HPDE6-E6E7 (cell line): ENCODE measurements at regions not wholly inside any gene's neighbourhood (a gene's known extent, or its start where the extent isn't known, plus 50 kb on each side); places are given as distances from the start of the nearest gene placed in this dataset.

Source experiments
- DNase-seq: peaks from one replicate; pipeline ENCODE4 v3.0.0; 2011; ENCODE audit warnings: missing footprints; ENCODE audit errors: extremely low spot score

DNA sequence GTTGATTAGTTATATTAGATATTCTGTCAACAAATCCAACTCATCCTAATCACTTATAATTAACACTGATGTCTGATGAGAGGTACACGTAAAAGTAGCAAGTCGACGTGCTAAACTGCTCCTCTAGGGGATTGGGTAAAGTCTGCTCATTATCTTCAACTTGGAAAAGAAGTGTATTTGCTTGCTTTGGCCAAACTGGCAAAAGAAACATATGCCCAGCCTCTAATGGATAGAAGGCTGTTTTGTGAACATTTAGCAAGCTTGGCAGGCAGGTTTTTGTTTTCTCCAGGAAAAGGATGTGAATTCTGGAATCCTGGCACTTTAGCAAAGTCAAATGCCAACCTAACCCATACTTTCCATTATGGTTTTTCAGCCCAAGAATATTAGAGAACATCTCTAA, 264.8 kb downstream of the TBL1XR1 start:
- no peak for DNase-seq

DNA sequence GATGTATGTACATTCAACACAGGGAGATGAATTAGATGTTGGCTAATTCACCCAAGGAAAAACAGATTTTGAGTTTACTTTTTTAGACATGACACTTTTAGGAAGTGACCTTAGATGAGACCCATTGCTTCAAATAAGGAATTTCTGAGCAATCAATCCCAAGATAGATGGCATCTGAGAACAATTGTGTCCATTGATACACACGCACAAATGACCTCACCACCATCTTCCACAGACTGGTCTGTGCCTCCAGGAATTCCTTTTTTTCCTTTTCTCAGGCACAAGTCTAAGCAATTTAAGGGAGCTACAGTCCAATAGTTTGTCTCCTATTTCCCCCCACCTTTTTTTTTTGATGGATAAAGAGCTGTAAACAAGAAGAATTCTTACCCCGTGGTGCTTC, 265.3 kb downstream of the TBL1XR1 start:
- no peak for DNase-seq

DNA sequence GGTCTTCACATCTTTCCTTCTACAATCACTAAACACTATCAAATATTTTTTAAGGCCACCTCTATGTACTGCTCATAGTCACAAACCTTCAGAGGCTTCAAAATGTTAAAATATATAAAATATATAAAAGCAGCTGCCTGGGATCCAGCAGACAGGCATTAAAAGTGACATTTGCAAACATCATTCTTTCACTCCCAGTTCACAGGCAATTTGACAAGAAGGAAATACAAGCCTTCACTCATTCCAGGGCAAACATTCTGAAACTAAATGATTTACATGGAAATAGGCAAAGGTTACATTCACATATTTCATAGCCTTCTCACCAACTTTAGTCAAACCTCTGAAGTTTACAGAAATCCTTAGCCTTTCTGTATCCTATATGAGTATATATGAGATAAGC, 266.3 kb downstream of the TBL1XR1 start:
- DNase-seq, result no peak

DNA sequence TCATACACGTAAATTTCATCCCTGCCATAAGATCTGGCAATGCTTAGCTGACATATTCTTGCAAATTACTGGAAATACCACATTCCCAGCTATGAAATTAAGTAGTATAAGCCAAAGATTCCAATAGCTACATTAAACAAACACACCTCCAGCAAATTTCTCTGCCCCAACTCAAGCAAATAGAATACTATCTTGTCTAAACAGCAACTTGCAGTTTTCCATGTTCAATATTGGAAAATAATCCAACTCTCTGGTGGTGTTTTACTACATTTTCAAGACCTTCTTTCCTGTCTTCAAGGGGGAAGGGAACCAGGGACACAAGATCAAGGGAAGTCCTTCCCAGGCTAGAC, 268.7 kb downstream of the TBL1XR1 start:
- DNase-seq, result no peak

DNA sequence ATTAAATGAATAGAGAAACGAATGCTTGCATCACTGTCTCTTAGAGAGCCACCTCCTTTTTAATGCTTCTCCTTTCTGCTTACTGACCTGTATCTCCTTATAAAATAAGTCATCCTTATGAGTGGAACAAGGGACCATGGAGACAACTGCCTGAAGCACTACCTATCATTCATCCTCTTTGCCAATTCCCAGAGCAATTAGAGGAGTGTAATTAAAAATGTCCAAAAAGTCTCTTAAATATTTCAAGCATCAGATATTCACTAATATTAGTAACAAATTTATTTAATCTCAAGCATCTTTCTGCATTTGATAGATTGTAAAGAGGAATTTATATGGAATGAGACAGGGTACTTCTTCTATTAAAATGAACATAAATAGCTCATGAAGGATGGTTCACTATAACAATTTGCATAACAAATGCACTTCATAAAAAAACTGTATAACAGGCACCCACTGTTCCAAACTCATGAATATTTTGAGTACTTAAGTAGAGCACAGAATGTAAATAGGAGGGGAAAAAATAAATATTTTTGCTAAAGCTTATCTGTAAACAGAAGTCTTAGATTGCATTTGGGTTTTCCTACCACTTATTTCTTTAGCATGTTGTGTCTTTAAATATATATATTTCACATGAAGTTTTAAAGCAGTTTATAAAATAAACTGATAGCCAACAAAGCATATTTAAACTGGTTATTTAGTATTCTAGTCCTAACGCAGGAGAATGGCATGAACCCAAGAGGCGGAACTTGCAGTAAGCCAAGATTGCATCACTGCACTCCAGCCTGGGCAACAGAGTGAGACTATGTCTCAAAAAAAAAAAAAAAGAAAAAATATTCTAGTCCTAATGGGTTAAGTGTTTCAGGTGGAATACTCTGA, 269.3 kb downstream of the TBL1XR1 start:
- no peak for DNase-seq

DNA sequence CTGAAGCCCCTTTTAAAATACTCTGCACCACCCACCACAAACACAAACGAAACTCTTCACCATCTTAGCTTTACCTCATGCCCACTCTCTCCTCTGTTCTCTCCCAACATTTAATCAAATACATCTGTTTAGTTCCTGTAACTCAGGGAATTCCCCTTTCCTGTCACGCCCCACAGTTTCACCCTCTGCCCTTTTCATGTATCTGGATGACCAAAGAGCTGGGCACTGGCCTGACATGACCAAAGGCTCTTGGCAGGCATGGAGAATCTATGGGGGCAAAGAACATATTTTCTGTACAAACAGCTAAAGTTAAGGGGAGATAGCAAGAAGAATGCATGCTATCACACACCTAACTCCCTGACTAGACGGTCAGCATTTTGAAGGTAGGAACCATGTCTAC, 270.0 kb downstream of the TBL1XR1 start:
- no peak for DNase-seq

DNA sequence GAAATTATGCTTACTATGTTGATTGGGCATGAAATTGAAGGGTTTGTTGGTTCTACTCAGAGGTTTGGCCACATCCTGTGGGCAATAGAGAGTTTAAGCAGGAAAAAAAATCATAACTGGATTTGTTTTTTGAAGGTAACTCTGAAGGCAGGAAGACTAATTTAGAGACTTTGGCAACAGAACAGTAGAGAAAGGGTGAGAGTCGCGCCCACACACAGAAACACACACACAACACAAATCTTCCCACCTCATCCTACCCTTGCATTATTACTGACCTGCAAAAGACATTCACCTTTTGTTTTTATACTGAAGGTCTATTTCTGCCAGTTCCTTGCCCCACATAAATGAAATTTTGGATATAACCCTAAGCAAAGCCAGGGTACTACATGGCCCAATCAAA, 270.6 kb downstream of the TBL1XR1 start:
- DNase-seq, result no peak

DNA sequence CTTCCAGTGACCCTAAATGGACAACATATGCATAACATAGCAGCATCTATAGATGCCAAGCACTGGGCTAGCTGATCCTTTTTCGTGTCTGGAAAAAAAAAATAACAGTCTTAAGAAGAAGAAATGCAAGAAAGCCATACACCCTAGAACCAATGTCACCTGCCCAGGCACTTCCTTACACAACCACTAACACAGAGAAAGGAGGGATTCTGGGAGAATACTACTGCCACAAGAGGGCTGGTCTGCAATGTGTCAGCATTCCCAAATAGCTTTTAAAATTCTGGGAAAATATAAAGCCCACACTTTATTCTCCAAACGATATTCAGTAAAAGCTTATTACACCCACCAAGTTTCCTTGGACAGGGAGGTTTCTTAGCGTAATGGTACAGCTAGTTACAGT, 271.2 kb downstream of the TBL1XR1 start:
- DNase-seq, result no peak

DNA sequence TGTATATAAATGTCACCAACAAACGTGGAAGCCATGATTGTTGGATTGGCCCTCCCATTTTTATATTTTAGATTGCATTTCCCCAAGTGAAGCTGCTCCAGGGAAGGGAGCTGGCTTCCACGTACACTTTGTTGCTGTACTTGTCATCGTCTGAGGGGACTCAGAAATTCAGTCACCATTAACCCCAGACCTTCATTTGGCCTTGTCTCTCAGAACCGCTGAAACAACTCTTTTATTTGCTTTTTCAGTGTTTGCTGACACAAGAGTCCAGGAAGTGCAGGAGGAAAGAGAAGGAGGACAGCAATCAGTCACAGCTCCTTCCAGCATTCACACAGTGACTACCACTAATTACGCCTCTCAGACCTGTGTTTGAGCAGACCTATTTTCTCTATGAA, 276.5 kb downstream of the TBL1XR1 start:
- no peak for DNase-seq

DNA sequence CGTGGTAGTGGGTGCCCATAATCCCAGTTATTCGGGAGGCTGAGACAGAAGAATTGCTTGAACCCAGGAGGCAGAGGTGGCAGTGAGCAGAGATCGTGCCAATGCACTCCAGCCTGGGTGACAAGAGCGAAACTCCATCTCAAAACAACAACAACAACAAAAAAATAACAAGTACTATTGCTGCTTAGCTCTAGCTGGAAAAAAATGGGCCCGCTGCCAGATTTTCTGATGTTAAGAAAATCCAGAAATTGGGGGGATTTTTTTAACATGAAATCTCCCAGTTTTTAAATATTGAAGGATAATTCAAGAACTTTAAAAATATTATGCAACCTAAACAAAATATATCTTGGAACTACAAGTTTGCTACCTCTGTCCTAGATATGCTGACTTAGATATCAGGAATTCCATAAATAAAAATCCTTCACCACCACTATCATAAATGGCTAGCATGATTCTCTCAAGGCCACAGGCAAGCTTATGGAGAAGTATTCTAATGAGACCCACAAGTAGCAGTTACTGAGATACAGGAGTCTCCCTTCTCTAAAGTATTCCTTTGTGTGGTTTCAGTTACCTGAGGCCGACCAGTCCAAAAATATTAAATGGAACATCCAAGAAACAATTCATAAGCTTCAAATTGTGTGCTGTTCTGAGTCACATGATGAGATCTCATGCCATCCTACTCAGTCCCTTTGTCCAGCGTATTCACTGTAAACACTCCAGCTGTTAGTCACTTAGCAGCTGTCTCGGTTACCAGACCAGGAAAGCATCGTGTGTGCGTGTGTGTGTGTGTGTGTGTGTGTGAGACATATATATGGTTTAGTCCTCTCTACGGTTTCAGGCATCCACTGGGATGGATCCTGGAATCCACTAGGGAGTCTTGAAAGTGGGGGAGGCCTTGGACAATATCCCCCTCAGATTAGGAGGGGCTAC, 277.2 kb downstream of the TBL1XR1 start:
- peak; percentile 52 for DNase-seq

DNA sequence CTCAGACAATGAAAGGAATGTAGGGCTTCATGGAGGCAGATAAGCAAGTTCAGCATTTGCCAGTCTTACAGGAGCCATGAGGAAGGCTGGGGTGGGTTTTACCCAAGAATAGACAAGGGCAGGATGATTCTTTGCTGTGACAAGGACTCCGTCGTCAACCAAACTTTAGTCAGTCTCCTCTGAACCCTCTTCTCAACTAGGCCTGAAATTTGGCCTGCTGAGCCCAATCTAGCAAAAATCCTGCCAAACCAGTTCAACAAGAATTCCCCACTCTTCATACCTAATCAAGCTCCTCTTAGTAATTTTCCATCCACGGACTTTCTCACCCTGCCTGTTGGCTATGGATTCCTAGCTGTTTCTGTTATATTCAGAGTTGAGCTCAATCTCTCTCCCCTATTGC, 280.5 kb downstream of the TBL1XR1 start:
- DNase-seq, result peak; percentile 21

DNA sequence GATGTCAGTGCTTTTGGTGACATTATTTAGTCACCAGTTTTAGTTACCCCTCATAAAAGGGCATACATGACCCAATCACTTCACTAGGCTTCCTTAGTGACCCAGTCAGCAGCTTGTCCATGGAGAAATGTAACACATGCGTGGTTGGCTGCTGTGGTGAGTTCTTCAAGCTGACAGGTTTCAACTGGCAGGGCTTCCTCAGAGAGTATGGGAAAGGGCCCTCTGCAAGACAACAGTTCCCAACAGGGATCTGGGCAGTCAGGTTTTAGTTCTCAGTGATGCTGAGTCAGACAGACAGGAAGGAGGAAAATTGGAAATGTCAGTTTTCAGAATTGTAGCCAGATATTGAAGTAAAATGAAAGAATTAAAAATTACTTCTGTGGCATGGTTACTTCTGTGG, 282.5 kb downstream of the TBL1XR1 start:
- peak; percentile 50 for DNase-seq

DNA sequence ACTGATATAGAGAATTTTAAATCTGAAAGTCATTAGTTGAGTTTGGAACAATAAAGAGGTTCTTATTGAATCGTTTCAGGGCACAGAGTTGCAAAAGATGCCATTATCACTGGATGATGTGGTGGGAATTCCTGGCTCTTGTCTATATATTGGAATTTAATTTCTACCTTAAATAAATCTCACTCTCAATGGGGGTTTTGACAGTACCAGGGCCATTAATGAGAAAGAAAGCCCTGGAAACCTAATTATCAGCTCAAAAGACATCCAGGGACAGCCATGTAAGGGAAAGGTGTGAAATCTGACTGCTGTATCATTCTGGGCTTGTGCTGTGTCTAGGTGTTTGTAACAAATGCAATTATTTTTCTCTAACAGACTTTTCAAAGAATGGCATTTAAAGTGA, 285.7 kb downstream of the TBL1XR1 start:
- no peak for DNase-seq

DNA sequence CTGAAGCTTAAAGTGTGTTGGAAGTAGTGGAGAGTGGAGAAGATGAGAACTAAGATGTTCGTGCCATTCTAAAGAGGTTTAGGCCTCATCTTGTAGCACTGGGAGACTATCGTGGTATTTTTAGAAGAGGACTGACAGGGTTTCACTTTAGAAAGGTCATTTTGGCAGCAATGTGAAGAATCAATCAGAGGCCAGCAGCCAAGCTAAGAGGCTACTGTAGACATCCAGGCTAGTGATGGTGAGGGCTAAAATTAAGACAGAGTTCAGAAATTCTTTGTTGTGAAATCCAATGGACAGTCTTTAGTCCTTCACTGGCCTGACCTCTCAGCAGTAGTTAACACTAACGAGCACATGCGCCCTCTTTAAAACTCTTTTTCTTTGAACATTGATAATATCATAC, 288.2 kb downstream of the TBL1XR1 start:
- DNase-seq, result no peak

DNA sequence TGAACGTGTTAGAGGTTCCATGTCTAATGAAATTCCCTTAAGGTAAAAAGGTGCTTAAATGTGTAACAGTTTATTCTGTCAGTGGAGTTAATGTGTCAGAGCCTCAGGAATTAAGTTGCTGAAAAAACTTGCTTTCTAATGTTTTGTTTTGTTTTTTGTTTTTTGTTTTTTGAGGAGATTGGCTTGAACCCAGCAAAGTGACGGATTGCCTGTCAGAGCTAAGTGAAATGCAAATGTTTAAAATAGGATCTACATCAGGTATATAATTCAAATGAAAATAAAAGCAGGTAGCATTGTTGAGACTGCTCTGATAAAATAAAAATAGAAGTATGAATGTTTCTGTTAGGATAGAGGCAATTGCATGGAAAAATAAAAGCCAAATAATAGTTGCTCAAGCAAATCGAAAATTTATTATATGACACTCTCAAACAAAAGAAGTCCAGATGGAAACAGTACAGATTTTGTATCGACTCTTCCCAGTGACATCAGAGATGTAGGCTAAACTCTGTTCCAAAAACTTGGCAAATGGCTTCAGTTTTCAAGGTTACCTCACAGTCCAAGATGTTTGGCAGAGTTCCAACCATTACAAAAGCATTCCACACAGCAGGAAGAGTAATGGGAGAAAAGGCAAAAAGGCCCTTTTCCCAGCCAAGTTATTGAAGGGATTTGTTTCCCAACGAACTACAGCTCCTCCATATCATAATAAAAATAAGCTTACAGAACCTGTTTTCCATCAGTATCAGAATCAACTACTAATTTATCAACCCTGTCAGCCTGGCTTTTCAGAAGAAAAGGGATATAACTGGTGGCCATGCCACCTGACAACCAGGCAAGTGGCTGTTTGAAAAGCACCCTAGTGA, 291.0 kb downstream of the TBL1XR1 start:
- no peak for DNase-seq

DNA sequence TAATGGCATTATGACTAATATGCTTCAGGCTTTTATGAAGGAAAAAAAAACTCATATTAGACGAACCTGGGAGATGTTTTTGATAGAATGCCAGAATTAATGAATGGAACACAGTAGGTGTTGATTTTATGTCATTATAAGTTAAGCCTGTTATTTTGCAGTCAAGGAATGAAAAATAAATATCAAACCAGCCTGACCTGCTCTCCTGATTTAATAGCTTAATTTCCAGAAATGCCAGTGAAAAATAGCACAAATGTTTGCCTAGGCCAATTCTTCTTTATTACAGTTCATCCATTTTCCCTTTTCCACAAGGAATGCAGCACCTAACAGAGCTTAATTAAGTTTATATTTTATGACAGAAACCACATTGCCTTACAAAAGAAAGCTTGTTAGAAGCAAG, 292.0 kb downstream of the TBL1XR1 start:
- no peak for DNase-seq

DNA sequence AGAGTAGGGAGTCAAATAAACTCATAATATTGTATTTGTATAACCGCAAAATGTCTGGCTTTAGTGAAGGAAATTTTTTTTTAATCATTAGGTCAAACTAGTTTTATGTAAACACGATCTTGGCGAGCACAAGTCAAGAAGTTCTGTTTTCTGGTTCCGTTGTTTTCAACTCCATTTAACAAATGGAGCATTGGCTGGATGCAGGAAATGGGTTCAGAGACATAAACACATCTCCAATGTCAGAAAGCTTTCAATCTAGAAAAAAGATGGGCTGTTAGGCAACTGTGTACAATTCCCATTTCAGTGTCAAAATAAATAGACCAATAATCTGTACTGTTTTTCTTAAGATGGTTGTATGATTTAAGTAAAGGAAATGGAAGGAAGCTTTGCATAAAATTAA, 292.8 kb downstream of the TBL1XR1 start:
- no peak for DNase-seq

DNA sequence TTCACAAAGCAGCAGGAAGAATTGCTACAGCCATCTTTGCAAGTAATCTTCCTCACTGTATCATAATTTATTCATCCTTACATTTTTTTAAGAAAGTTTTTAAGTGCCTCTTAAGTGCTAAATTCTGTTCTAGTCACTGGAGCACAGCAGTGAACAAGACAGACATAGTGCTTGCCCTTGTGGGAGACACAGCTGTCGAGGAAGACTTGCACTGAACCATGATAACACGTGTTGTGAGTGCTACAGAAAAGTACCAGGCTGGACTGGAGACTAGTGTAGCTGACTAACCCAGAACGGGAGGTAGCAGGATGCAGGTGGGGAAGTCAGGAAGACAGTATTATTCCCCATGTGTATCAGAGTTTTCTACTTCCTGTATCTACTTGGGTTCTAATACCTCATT, 300.6 kb downstream of the TBL1XR1 start:
- no peak for DNase-seq

DNA sequence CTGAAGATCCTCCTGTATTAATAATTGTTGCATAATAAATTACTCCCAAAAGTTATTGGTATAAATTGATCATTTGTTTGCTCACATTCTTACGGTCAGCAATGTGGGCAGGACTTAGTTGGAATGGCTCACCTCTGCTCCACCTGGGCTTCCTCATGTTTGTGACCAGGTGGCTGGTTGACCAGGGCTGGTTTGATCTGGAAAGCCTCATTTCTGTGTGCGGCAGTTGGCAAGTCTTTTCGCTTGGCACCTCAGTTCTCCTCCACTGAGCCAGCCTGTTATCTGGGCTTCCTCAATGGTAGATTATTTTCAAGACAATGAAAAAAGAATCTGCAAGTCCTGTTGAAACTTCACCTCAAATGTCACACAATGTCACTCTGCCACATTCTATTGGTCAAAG, 301.1 kb downstream of the TBL1XR1 start:
- no peak for DNase-seq

DNA sequence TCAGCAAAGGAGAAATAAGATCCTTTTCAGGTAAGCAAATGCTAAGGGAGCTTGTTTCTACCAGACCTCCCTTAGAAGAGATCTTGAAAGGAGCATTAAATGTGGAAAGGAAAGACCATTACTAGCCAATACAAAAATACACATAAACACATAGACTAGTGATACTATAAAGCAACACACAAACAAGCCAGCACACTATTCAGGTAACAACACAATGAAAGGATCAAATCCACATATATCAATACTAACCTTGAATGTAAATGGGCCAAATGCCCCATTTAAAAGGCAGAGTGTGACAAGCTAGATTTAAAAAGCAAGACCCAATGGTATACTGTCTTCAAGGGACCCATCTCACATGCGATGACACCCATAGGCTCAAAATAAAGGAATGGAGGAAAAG, 317.6 kb downstream of the TBL1XR1 start:
- no peak for DNase-seq

DNA sequence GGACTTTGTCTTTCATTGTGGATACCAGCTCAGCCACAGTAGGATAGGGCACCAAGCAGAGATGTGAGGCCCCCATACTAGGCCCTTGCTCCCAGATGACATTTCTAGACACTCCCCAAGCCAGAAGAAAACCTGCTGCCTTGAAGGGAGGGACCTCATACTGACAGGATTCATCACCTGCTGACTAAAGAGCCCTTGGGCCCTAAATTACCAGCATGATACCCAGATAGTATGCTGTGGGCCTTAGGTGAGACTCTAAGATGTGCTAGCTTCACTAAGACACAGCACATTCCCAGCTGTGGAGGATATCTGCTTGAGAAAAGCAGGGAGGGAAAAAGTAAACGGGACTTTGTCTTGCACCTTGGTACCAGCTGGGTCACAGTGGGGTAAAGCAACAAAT, 324.0 kb downstream of the TBL1XR1 start:
- no peak for DNase-seq

DNA sequence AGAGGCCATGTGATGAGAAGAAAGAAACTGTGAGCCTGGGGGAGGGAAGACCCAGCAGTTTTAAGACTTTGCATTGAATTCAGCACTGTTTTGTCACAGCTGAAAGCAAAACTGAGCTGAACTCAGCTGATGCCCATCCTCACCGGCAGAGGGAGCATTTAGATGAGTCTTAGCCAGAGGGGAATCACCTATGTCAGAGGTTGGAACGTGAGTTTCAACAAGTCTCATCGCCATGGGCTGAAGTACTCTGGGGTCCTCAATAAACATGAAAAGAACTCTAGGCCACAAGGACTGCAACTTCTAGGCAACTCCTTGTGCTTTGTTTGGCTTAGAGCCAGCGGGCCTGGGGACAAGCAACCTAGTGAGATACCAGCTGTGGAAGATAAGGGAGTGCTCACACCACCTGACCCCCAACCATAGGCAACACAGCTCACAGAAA, 324.5 kb downstream of the TBL1XR1 start:
- DNase-seq, result no peak
